Fibroblast of lung (primary cell): ENCODE measurements at regions not wholly inside any gene's neighbourhood (a gene's known extent, or its start where the extent isn't known, plus 50 kb on each side); places are given as distances from the start of the nearest gene placed in this dataset.

Experiments used
- EZH2 ChIP-seq: IDR thresholded peaks from 2 replicates; pipeline ENCODE4 v1.5.1; 2012; ENCODE audit warnings: low read length, control low read depth, mild to moderate bottlenecking; ENCODE audit errors: missing control alignments
- TF ChIP-seq, protein P1 (sequence below), 2 donors: IDR thresholded peaks in 1 of 2; conservative IDR thresholded peaks in 1 of 2; 1 replicate in 1 of 2; 2 replicates in 1 of 2; pipeline ENCODE4 v1.5.1; 2011 to 2012; ENCODE audit warnings: low read length in 2 of 2, control low read depth in 1 of 2, inconsistent platforms in 1 of 2, low read depth in 1 of 2, mild to moderate bottlenecking in 1 of 2

DNA sequence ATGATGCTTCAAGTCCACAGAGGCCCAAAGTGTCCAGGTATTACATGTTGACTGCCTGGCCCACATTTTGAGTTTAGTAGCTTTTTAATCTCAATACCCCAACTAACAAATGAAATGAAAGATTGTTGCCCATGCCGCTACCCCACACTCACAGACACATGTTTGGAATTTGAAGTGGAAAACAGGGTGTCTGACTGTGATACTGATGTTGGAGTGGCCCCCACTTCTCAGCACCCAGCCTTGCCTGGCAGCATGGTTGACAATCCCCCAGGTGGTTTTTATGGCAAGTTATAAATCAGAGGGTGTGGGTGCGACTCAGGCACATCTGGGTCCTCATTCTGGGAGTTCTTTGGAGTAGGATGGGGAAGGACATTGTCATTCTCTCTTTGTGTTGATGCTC lies 314.7 kb upstream of the ZNF32 start:
- TF ChIP-seq, protein P1, sequence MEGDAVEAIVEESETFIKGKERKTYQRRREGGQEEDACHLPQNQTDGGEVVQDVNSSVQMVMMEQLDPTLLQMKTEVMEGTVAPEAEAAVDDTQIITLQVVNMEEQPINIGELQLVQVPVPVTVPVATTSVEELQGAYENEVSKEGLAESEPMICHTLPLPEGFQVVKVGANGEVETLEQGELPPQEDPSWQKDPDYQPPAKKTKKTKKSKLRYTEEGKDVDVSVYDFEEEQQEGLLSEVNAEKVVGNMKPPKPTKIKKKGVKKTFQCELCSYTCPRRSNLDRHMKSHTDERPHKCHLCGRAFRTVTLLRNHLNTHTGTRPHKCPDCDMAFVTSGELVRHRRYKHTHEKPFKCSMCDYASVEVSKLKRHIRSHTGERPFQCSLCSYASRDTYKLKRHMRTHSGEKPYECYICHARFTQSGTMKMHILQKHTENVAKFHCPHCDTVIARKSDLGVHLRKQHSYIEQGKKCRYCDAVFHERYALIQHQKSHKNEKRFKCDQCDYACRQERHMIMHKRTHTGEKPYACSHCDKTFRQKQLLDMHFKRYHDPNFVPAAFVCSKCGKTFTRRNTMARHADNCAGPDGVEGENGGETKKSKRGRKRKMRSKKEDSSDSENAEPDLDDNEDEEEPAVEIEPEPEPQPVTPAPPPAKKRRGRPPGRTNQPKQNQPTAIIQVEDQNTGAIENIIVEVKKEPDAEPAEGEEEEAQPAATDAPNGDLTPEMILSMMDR (conservative IDR thresholded peaks at IDR 0.05 in 1 of 2, IDR thresholded peaks at IDR 0.05 in 1 of 2; ENCODE audit: low read depth in 1 of 2, low read length in 2 of 2): no peak
- TF ChIP-seq EZH2: no peak
